ENCODE measurements at regions not wholly inside any gene's neighbourhood (a gene's known extent, or its start where the extent isn't known, plus 50 kb on each side); places are given as distances from the start of the nearest gene placed in this dataset.

GRCh38 chr2:192887337-192887736, 692.6 kb upstream of the TMEFF2 start:
- Histone ChIP-seq H3K79me2 (ENCODE audit: insufficient read depth, low read length) (no peaks in the 10 kb centered on the region), H3K27ac (ENCODE audit: low read depth, low read length) (no peak overlapping the region), H3K9ac (ENCODE audit: low read length) (no peak overlapping the region), H2AFZ (ENCODE audit: low read depth, low read length, poor library complexity, severe bottlenecking) (no peak overlapping the region), H3K9me3 (ENCODE audit: control insufficient read depth in 1 of 2, insufficient read depth in 1 of 2, low read depth in 1 of 2, low read length in 2 of 2) (no peaks in the 10 kb centered on the region), H3K27me3 (ENCODE audit: insufficient read depth, low read length) (no peaks in the 10 kb centered on the region), H3K4me2 (ENCODE audit: low read length) (no peak overlapping the region), H3K9me2 (ENCODE audit: insufficient read depth) (no peaks in the 10 kb centered on the region), H4K20me1 (ENCODE audit: insufficient read depth) (no peaks in the 10 kb centered on the region), H3K36me3 (ENCODE audit: control insufficient read depth in 1 of 2, insufficient read depth in 2 of 2, low read length in 2 of 2) (no peaks in the 10 kb centered on the region), H3K4me3 (replicated peaks in 1 of 2; ENCODE audit: low read depth in 1 of 2, low read length in 2 of 2) (no peak overlapping the region), H3K4me1 (ENCODE audit: control insufficient read depth in 1 of 2, insufficient read depth in 2 of 2, low read length in 2 of 2) (no peaks in the 10 kb centered on the region)
- no peak for DNase-seq (ENCODE audit: low read depth, low spot score)
- ChIA-PET RAD21 (ENCODE audit: low non-redundant PET in 1 of 2, low total read pairs in 2 of 2, uncharacterized antibody in 2 of 2, unreplicated experiment in 2 of 2) (no interaction called here), POLR2A (no interaction called here), CTCF (no interaction called here)
- BruUV-seq (replicated peaks) = no TSS peak
- no peak for TF ChIP-seq ELF1 (IDR thresholded peaks at IDR 0.05; ENCODE audit: borderline replicate concordance, low read depth)
- TF ChIP-seq REST (IDR thresholded peaks at IDR 0.05; ENCODE audit: low read depth) = no peak
- TF ChIP-seq CEBPB (IDR thresholded peaks at IDR 0.05; ENCODE audit: low read depth) = no peak
- TF ChIP-seq JUND (IDR thresholded peaks at IDR 0.05) = no peak
- no peak for TF ChIP-seq ZBTB33 (IDR thresholded peaks at IDR 0.05; ENCODE audit: extremely low read depth, insufficient replicate concordance, low read length)
- no peak for TF ChIP-seq SRF (IDR thresholded peaks at IDR 0.05; ENCODE audit: low read depth)
- intact Hi-C loops (cut with micrococcal nuclease) = no loop called here
- ATAC-seq = no peak

Data from HCT116 (cell line).